GM18907 (cell line): ENCODE measurements at regions not wholly inside any gene's neighbourhood (a gene's known extent, or its start where the extent isn't known, plus 50 kb on each side); places are given as distances from the start of the nearest gene placed in this dataset.
A peak's percentile ranks its signal among the peaks of the same experiment; 100 is the strongest.

ENCODE experiments used
- ATAC-seq: cut with Tn5 transposase; IDR thresholded peaks from one replicate; pipeline ENCODE4 v1.9.1; 2021; ENCODE audit warnings: mild to moderate bottlenecking, moderate library complexity; ENCODE audit not compliant: unreplicated experiment

GRCh38 chr13:34640993-34641330, 301.1 kb upstream of the NBEA start:
- no peak for ATAC-seq

GRCh38 chr13:34647379-34648150, 294.5 kb upstream of the NBEA start:
- no peak for ATAC-seq

- ATAC-seq: no peak
Measured at GRCh38 chr13:34654203-34654602, 287.9 kb upstream of the NBEA start.

- ATAC-seq: no peak
Measured at GRCh38 chr13:34654647-34655046, 287.4 kb upstream of the NBEA start.

GRCh38 chr13:34655554-34655953, 286.5 kb upstream of the NBEA start:
- no peak for ATAC-seq

- ATAC-seq: peak; percentile 61
Measured at GRCh38 chr13:34657716-34658115, 284.4 kb upstream of the NBEA start.

- ATAC-seq: no peak
Measured at GRCh38 chr13:34667286-34668218, 274.5 kb upstream of the NBEA start.

- no peak for ATAC-seq
Measured at GRCh38 chr13:34671137-34671536, 270.9 kb upstream of the NBEA start.

GRCh38 chr13:34672631-34673030, 269.4 kb upstream of the NBEA start:
- ATAC-seq: no peak

GRCh38 chr13:34675626-34676025, 266.4 kb upstream of the NBEA start:
- ATAC-seq: no peak

- ATAC-seq: no peak
Measured at GRCh38 chr13:34678154-34678553, 263.9 kb upstream of the NBEA start.

GRCh38 chr13:34681405-34681955, 260.6 kb upstream of the NBEA start:
- no peak for ATAC-seq

- no peak for ATAC-seq
Measured at GRCh38 chr13:34695063-34695462, 247.0 kb upstream of the NBEA start.

- ATAC-seq: no peak
Measured at GRCh38 chr13:34696296-34696695, 245.8 kb upstream of the NBEA start.

GRCh38 chr13:34696741-34697140, 245.3 kb upstream of the NBEA start:
- no peak for ATAC-seq

GRCh38 chr13:34698945-34699344, 243.1 kb upstream of the NBEA start:
- ATAC-seq: no peak

- ATAC-seq: no peak
Measured at GRCh38 chr13:34700155-34700554, 241.9 kb upstream of the NBEA start.

GRCh38 chr13:34701919-34702318, 240.2 kb upstream of the NBEA start:
- ATAC-seq: no peak

- no peak for ATAC-seq
Measured at GRCh38 chr13:34708566-34709313, 233.3 kb upstream of the NBEA start.

- no peak for ATAC-seq
Measured at GRCh38 chr13:34719060-34719875, 222.8 kb upstream of the NBEA start.
